ENCODE measurements at regions not wholly inside any gene's neighbourhood (a gene's known extent, or its start where the extent isn't known, plus 50 kb on each side); places are given as distances from the start of the nearest gene placed in this dataset.

- Histone ChIP-seq H4K20me1 (ENCODE audit: insufficient read depth, low read length) (no peaks in the 10 kb centered on the region), H3K27me3 (ENCODE audit: control insufficient read depth in 1 of 2, insufficient read depth in 2 of 2, low read length in 2 of 2) (peaks cover 0 to 22% of the 10 kb centered on the region in 2 experiments; a peak in 1 of 5 replicates), H3K27ac (ENCODE audit: extremely low read length, insufficient read depth, low read length) (no peak overlapping the region), H3K36me3 (replicated peaks in 1 of 2; ENCODE audit: control insufficient read depth in 1 of 2, insufficient read depth in 2 of 2, low read length in 2 of 2) (no peaks in the 10 kb centered on the region), H3K9me3 (ENCODE audit: low read length) (no peaks in the 10 kb centered on the region), H3K4me2 (ENCODE audit: low read depth, low read length) (no peak overlapping the region), H3K4me1 (ENCODE audit: insufficient read depth, low read length) (no peaks in the 10 kb centered on the region), H3K79me2 (ENCODE audit: insufficient read depth, low read length) (no peaks in the 10 kb centered on the region), H3K9ac (ENCODE audit: insufficient read depth, low read depth, low read length) (no peak overlapping the region), H2AFZ (ENCODE audit: low read length) (no peak overlapping the region), H3K4me3 (replicated peaks in 1 of 3; ENCODE audit: insufficient read depth in 1 of 3, low read depth in 2 of 3, low read length in 3 of 3) (no peak overlapping the region)
- in situ Hi-C loops (cut with HindIII; ENCODE audit: extremely low pct_ligation_motif_present, low pct_unique_long_range_greater_than_20kb) (no loop called here), intact Hi-C loops (cut with micrococcal nuclease; ENCODE audit: unreplicated experiment) (no loop called here)
- CTCF ChIA-PET (ENCODE audit: low intra/inter-chr PET ratio, low total read pairs), result no interaction called here
- POLR2A ChIA-PET, result no interaction called here
- 6% methylated on average over 7 of the region's 7 CpGs for WGBS (ENCODE audit: low lambda C conversion rate)
- TF ChIP-seq PAWR (CRISPR knock-in tag; IDR thresholded peaks at IDR 0.05; ENCODE audit: borderline replicate concordance), result no peak
- TF ChIP-seq TBL1XR1 (IDR thresholded peaks at IDR 0.05; ENCODE audit: borderline replicate concordance, low read length, partially characterized antibody), result no peak
- no peak for TF ChIP-seq IRF1 (CRISPR knock-in tag; IDR thresholded peaks at IDR 0.05; ENCODE audit: low read depth)
- no peak for TF ChIP-seq FOXP1 (IDR thresholded peaks at IDR 0.05)
- no peak for TF ChIP-seq FOXP1 (CRISPR knock-in tag; IDR thresholded peaks at IDR 0.05)
- no peak for TF ChIP-seq PCBP1 (IDR thresholded peaks at IDR 0.05; ENCODE audit: borderline replicate concordance, low read depth, low read length)
- no peak for TF ChIP-seq LBX2 (CRISPR knock-in tag; IDR thresholded peaks at IDR 0.05; ENCODE audit: borderline replicate concordance)
- no peak for TF ChIP-seq NCOR1 (IDR thresholded peaks at IDR 0.05; ENCODE audit: borderline replicate concordance, low read length)
- DNase-seq (ENCODE audit: low spot score), result no peak
- BruUV-seq (replicated peaks), result no TSS peak
- no peak for FAIRE-seq
- ATAC-seq, result no peak
Measured at GRCh38 chr4:187042251-187042650, 318.6 kb upstream of the FAT1 start.

GRCh38 chr4:187046471-187046870, 322.8 kb upstream of the FAT1 start:
- no peak for ATAC-seq
- CTCF ChIA-PET (ENCODE audit: low intra/inter-chr PET ratio, low total read pairs), result no interaction called here
- in situ Hi-C loops (cut with HindIII; ENCODE audit: extremely low pct_ligation_motif_present, low pct_unique_long_range_greater_than_20kb) (no loop called here), intact Hi-C loops (cut with micrococcal nuclease; ENCODE audit: unreplicated experiment) (no loop called here)
- Histone ChIP-seq H3K4me1 (ENCODE audit: insufficient read depth, low read length) (no peaks in the 10 kb centered on the region), H3K9me3 (ENCODE audit: low read length) (no peaks in the 10 kb centered on the region), H2AFZ (ENCODE audit: low read length) (no peak overlapping the region), H3K79me2 (ENCODE audit: insufficient read depth, low read length) (no peaks in the 10 kb centered on the region), H3K4me3 (replicated peaks in 1 of 3; ENCODE audit: insufficient read depth in 1 of 3, low read depth in 2 of 3, low read length in 3 of 3) (no peak overlapping the region), H4K20me1 (ENCODE audit: insufficient read depth, low read length) (no peaks in the 10 kb centered on the region), H3K9ac (ENCODE audit: insufficient read depth, low read depth, low read length) (no peak overlapping the region), H3K27me3 (ENCODE audit: control insufficient read depth in 1 of 2, insufficient read depth in 2 of 2, low read length in 2 of 2) (peaks cover 0 to 27% of the 10 kb centered on the region in 2 experiments; a peak in 4 of 5 replicates), H3K4me2 (ENCODE audit: low read depth, low read length) (no peak overlapping the region), H3K27ac (ENCODE audit: extremely low read length, insufficient read depth, low read length) (no peak overlapping the region), H3K36me3 (replicated peaks in 1 of 2; ENCODE audit: control insufficient read depth in 1 of 2, insufficient read depth in 2 of 2, low read length in 2 of 2) (no peaks in the 10 kb centered on the region)
- no TSS peak for BruUV-seq (replicated peaks)
- DNase-seq (ENCODE audit: low spot score), result no peak
- WGBS (ENCODE audit: low lambda C conversion rate), result 12% methylated on average over 4 of the region's 4 CpGs
- no peak for FAIRE-seq
- POLR2A ChIA-PET, result no interaction called here
- no peak for TF ChIP-seq ZNF331 (CRISPR knock-in tag; IDR thresholded peaks at IDR 0.05)
- TF ChIP-seq CTCF (CRISPR knock-in tag; IDR thresholded peaks at IDR 0.05), result 0 out of 2 replicates have a peak, but pooled peaks have one; percentile 11
- TF ChIP-seq RFX5 (IDR thresholded peaks at IDR 0.05; ENCODE audit: low read depth, low read length), result peak; percentile 38; the same call in 1 of the 2 replicates
- no peak for TF ChIP-seq RNF2 (conservative IDR thresholded peaks at IDR 0.05; ENCODE audit: low read depth)
